GM12892 (cell line): ENCODE measurements at regions not wholly inside any gene's neighbourhood (a gene's known extent, or its start where the extent isn't known, plus 50 kb on each side); places are given as distances from the start of the nearest gene placed in this dataset.

Experiments
- POLR2A ChIP-seq: IDR thresholded peaks from 2 replicates; pipeline ENCODE4 v1.6.1; 2011; ENCODE audit warnings: low read depth, low read length, control low read depth
- POLR2AphosphoS5 ChIP-seq: IDR thresholded peaks from 2 replicates; pipeline ENCODE4 v1.6.1; 2011; ENCODE audit warnings: low read depth, low read length, control low read depth
- TAF1 ChIP-seq: IDR thresholded peaks from 2 replicates; pipeline ENCODE4 v1.6.1; 2011; ENCODE audit warnings: low read depth, mild to moderate bottlenecking, control low read depth, low read length, borderline replicate concordance

DNA sequence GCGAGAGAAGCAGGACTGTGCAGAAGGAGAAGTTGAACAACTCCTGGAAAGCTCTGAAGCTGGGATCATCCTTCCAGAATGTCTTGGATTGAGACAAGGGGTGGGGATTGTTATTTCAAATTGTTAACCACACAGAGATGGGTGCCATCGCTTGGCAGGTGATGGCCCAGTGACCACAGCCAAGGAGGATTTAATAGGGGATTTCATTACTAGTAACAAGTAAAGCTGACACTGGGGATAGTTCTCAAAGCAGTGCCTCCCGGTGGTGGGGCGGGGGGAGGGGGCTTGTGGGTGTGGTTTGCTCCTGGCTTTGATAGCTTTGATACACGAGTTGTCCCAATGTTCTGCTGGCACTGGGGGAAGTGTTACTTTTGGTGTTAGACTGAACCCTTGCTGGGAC lies 59.2 kb downstream of the ZNF503 start:
- TF ChIP-seq POLR2A (no peak), POLR2AphosphoS5 (no peak), TAF1 (no peak)
